Inflammatory macrophage (primary cell): ENCODE measurements at regions not wholly inside any gene's neighbourhood (a gene's known extent, or its start where the extent isn't known, plus 50 kb on each side); places are given as distances from the start of the nearest gene placed in this dataset.
"Not testable (repeated sequence)": the region's sequence is repeated elsewhere in the genome, so short reads cannot be mapped to it uniquely, and the experiment has no call there.

Experiments used
- DNase-seq, 2 donors: peaks; one replicate each; pipeline ENCODE4 v3.0.0-alpha.2; 2020 to 2022

- no peak for DNase-seq
These were observed 179.1 kb upstream of the IL1RAPL1 start for GRCh38 chrX:28408017-28408723.

DNA sequence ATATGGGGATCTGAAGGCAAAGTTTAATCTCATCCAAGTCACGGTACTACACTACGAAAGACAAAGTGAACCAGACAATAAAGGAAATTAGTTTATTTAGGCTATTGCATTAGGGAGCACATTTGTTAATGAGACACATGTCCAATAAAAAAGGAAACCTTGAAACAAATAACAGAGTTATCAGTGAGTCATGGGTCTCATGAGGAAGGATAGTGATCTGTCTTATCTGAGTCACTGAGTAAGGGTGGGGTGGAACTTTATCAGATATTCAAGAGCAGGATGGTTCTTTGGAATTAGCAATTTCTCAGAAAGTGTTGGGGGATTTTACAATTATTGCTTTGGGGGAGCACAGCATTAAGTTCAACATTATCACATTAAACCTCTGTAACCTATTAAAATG lies 188.9 kb upstream of the IL1RAPL1 start:
- DNase-seq: no peak

- no peak for DNase-seq
These were observed 195.7 kb upstream of the IL1RAPL1 start for GRCh38 chrX:28391528-28391927.

DNA sequence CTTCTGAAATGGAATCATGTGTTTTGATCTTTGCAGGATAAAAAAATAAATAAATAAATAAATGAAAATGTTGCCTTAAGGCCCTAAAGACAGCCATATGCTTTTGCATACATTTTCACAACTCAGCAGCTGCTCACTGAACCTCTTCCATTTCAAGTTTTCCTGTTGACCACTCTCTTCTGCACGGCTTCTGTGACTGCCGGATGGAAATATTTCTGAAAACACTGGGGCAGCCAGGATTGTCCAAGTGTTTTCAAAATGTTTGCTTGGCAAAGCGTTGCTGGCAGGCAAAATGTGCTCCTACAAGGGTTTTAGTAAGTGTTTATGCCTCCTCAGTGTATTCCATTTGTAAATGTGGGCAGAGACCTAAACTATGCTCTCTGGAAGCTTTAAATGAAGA lies 208.1 kb upstream of the IL1RAPL1 start:
- DNase-seq: no peak

DNA sequence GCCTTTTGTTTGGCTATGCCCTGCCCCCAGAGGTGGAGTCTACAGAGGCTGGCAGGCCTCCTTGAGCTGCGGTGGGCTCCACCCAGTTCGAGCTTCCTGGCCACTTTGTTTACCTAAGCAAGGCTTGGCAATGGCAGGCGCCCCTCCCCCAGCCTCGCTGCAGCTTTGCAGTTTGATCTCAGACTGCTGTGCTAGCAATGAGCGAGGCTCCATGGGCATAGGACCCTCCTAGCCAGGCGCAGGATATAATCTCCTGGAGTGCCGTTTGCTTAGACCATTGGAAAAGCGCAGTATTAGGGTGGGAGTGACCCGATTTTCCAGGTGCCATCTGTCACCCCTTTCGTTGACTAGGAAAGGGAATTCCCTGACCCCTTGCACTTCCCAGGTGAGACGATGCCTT lies 219.6 kb upstream of the IL1RAPL1 start:
- not testable (repeated sequence) for DNase-seq

DNA sequence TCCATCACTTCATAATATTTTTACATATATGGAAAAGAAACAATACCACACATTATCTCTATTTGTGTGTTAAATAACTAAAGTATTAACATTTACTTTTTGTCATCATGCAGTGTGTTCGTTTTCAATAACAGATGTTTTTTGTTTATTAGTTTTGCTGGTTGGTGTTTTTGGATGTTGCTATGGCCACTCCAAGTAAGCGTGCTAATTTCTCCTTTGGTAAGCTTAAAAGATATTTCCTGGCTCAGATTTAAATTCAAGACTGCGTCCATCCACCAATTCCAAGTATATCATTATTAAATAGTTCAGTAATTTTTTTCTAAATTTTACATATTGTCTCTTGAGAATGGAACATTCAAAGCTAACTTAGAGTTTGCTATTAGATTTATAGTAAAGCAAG lies 235.4 kb upstream of the IL1RAPL1 start:
- DNase-seq: no peak

- no peak for DNase-seq
These were observed 237.4 kb upstream of the IL1RAPL1 start for GRCh38 chrX:28349888-28350287.

DNA sequence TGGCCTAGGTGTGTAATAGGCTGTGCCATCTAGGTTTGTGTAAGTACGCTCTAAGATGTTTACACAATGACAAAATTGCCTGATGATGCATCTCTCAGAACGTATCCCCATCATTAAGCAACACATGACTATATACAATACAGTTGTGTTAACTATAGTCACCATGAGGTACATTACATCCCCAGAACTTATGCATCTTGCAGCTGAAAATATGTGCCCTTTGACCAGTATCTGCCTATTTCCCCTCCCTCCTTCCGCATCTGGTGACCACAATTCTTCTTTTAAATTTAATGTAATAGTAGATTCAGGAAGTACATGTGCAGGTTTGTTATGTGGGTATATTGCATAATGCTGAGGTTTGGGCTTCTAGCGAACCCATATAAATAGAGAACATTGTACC lies 239.8 kb upstream of the IL1RAPL1 start:
- peak; percentile 24 to 60 for DNase-seq

- DNase-seq: no peak
These were observed 258.1 kb upstream of the IL1RAPL1 start for GRCh38 chrX:28329156-28329555.

DNA sequence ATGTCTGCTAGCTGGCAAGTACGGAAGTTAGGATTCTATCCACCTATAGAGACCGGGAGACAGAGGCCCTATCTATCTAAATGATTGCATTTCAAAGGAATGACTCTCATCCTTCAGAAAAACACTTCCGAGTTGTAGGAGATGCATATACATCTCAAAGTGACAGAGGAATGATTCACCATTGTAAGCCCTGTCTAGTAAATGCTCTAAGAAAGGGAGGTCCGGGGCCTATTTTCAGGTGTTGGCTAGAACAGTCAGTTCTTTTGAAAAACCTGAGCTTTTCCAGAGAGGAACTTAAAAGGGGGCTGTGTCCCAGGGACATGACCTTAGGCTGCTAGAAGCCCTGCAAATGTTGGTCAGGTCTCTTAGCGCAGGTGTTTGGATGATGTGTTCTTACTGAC lies 262.9 kb upstream of the IL1RAPL1 start:
- DNase-seq: no peak

- DNase-seq: no peak
These were observed 266.0 kb upstream of the IL1RAPL1 start for GRCh38 chrX:28321286-28321685.

- DNase-seq: no peak
These were observed 274.3 kb upstream of the IL1RAPL1 start for GRCh38 chrX:28312965-28313364.

GRCh38 chrX:28312259-28312658 lies 275.0 kb upstream of the IL1RAPL1 start:
- no peak for DNase-seq

- no peak for DNase-seq
These were observed 275.8 kb upstream of the IL1RAPL1 start for GRCh38 chrX:28311466-28311865.

DNA sequence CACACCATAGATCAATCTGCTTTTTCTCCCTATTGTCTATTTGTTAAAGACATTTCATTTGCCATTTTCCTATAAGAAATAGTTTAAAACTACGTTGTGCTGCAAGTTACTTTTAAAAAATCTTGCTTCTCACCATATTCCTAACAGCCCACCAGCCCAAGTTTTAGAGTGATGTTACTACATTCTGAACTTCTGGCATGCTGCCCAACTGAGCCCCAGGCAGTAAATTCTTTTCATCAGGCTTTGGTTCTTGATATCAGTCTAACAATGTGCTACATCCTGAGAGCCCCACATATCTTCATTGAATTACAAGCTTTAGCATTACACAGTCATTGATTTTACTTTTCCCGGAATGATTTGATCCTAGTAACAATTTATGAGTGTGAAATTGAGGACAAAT lies 283.8 kb upstream of the IL1RAPL1 start:
- DNase-seq: no peak

DNA sequence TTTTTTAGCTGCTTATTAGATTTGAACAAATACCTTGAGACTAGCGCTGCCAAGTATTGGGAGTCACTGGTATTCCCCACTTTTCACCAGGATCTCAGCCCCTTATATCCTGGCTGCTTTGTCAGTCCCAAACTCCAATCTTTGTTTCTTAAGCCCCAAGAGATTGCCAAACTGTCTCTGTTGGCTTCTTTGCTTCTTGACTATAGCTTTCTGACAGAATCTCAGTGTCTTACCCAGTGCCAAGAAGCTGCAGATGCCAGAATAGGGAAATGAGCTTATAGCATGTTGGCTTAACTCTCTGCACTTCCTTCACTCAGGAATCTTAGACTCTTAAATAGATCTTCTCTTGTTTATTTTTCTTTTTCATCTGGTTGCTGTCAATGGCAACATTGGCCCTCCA lies 297.5 kb upstream of the DCAF8L1 start:
- DNase-seq: no peak

GRCh38 chrX:28278251-28278650 lies 297.0 kb upstream of the DCAF8L1 start:
- no peak for DNase-seq

- no peak for DNase-seq
These were observed 292.5 kb upstream of the DCAF8L1 start for GRCh38 chrX:28273736-28274135.

DNA sequence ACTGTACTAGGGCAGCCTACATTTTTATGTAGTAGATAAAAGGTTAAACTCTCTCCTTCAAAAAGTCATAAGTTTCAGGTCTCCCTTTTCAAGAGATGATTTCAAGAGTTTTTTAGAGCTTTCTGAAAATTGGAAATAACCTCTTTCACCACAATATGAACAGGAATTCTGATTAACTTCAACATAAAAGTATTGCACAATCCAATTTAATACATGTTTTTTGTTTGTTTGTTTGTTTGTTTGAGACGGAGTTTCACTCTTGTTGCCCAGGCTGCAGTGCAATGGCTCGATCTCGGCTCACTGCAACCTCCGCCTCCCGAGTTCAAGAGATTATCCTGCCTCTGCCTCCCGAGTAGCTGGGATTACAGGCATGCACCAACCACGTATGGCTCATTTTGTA lies 265.4 kb upstream of the DCAF8L1 start:
- DNase-seq: no peak

- DNase-seq: no peak
These were observed 248.0 kb upstream of the DCAF8L1 start for GRCh38 chrX:28229217-28229616.

GRCh38 chrX:28225513-28225912 lies 244.3 kb upstream of the DCAF8L1 start:
- DNase-seq: no peak

DNA sequence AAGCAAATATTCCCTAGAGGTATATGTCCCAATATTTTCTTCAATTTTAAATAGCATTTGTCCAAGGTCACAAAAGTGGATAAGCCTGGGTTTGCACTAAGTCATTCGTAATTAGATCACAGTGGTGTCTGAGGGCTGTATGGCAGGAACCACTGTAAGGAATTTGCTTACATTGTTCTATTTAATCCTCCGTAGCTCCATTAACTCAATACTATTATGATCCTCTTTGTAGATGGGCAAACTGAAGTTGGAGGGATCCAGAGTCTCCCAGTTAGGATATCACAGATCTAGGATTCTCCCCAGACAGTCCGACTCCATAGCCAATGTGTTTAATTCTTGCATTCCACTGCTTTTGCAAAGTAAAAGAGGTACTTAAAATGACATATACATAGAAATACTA lies 242.7 kb upstream of the DCAF8L1 start:
- no peak for DNase-seq

DNA sequence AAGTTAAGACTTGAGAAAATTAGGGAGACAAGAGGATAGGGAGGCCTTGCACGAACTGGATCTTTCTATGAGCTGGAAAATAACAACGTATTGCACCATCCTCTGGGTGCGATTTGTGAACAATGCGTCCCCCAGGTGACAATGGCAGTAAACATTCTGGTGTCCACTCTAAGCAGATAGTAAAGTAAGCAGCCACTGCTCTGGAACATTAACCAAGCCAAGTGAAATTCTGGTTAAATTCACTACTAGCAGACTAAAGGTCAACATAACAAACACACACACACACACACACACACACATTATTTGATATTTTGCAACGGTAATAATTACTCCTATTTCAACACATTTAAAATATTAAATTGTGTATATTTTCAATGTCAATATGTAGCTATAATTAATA lies 242.2 kb upstream of the DCAF8L1 start:
- no peak for DNase-seq

DNA sequence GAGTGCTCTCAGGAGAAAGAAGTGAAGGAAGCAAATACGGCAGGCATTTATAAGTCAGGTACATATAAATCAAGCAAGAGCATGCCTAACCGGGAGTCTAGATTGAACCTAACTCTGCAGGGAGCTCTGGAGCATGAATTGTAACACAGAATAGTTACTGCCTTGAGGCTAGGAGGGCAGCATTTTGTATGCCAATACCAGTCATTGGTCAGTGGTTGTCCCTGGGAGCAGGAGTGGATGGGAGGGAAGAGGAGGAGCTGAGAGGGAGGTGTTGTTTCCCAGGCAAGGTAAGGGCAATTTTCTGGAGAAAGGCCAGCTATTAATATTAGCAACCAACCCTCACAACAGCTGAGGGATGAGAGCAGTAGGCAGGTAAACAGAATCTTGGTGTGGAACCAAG lies 224.7 kb upstream of the DCAF8L1 start:
- DNase-seq: no peak

DNA sequence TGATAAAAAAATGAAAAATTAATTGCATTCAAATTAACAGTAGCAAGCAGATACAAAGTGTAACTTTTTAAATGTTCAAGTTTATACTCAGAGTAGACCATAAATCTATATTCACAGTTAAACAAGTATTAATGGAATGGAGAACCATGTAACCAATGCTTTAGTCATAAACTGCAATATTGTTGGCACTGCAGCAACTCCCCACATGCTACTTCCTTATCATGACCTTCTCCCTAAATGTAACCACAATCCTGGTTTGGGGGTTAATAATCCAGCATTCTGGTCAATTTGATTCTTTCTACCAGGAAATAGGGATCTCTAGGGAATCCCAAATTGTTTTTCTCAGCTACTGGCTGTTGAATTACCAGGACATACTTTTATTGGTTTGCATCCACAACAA lies 223.9 kb upstream of the DCAF8L1 start:
- DNase-seq: no peak
